C4-2B (cell line): ENCODE measurements at regions not wholly inside any gene's neighbourhood (a gene's known extent, or its start where the extent isn't known, plus 50 kb on each side); places are given as distances from the start of the nearest gene placed in this dataset.

Source experiments
- H3K27ac ChIP-seq: fragments of 450-650 bp; 2 replicates; pipeline ENCODE4 v1.5.1; 2017
- ZFX ChIP-seq: fragments of 450-650 bp; IDR thresholded peaks from 2 replicates; pipeline ENCODE4 v1.6.1; 2017
- TF ChIP-seq, protein P1 (sequence below): fragments of 450-650 bp; conservative IDR thresholded peaks from 2 replicates; pipeline ENCODE4 v1.5.1; 2017; ENCODE audit warnings: mild to moderate bottlenecking

DNA sequence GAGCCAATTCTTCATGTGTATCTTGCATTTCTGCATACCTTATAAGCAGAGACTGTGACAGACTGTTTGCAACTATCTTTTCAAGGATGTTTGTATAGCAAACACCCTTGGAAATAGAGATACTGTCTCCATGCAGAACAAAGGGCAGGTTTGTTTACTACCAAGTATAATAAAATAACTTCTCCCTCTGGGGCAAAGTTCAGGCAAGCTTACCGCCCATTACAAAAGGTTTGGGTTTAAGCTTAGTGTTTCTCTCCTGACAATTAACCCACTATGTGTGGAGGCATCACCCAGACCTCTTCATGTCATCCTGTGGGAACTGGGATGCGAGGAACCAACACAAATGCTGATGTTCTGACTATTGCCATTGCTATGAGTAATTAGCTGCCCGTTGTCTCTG, 479.1 kb upstream of the ZMIZ1 start:
- TF ChIP-seq, protein P1, sequence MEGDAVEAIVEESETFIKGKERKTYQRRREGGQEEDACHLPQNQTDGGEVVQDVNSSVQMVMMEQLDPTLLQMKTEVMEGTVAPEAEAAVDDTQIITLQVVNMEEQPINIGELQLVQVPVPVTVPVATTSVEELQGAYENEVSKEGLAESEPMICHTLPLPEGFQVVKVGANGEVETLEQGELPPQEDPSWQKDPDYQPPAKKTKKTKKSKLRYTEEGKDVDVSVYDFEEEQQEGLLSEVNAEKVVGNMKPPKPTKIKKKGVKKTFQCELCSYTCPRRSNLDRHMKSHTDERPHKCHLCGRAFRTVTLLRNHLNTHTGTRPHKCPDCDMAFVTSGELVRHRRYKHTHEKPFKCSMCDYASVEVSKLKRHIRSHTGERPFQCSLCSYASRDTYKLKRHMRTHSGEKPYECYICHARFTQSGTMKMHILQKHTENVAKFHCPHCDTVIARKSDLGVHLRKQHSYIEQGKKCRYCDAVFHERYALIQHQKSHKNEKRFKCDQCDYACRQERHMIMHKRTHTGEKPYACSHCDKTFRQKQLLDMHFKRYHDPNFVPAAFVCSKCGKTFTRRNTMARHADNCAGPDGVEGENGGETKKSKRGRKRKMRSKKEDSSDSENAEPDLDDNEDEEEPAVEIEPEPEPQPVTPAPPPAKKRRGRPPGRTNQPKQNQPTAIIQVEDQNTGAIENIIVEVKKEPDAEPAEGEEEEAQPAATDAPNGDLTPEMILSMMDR = no peak
- TF ChIP-seq ZFX = no peak
- H3K27ac ChIP-seq = peak overlapping the region; percentile 52; the same call in 1 of the 2 replicates

DNA sequence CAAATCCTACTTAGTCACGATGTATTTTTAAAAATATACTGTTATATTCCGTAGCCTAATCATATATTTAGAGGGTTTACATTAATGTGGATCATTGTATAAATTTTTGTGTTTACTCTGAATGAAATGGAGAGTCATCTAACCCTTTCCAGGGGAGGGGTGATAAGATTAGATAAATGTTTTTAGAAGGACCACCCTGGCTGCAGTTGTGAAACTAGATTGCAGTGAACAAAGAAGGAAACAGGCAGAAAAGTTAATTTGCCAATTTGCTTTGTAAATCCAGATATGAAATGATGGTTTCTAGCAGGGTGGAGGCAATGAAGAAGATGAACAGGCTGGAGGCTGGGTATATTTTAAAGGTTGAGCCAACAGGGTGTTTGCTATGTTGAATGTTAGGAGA, 477.7 kb upstream of the ZMIZ1 start:
- TF ChIP-seq, protein P1 = no peak
- TF ChIP-seq ZFX = no peak
- no peak overlapping the region for H3K27ac ChIP-seq

DNA sequence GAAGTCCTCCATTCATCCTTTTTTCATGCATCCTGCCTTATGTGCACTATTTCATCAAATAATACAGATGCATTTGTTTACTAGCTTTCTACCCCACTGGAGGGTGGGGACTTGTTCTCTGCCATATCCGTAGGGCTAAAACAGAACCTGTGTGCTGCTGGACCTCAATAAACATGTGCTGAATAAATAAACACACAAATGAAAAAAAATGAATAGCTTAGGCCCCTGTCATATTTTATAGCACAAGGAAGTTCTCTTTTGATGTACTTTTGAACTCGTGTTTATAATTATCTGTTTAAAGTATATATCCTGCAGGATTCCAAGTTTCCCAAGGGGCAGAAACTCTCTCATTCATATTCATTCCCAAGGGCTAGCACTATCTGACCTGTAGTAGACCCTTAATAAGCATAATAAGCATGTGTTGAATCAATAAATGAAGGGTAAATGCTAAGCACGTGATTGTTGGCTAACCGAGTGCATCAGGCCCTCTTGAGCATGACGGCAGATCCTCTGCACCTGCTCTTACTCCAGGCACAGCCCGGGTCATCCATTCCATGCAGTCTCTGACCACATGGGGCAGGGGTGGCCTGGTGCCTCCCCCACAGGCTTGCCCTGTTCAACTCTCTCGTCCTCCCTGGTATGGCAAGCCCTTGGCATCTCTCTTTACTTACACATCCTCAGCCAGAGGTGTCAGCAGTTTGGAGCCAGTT, 474.1 kb upstream of the ZMIZ1 start:
- H3K27ac ChIP-seq = peak overlapping the region; percentile 18; the same call in 1 of the 2 replicates
- TF ChIP-seq, protein P1 = no peak
- TF ChIP-seq ZFX = no peak

DNA sequence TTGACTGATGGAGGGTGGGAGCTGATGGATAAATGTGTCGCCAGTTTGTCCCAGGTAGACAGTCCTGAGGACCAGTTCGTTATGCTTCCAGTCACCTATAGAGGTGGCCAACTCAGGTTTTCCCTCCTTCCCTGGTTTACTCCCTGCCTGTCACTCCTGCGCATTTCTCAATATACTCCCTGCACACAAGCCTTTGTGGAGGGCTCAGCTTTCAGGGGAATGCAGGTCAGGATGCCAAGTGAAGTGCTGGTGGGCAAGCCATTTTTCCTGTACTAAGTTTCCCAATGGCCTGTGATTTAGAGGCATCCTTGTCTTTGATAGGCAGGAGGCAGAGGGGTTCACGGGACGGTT, 473.5 kb upstream of the ZMIZ1 start:
- peak overlapping the region; percentile 18; the same call in 1 of the 2 replicates for H3K27ac ChIP-seq
- no peak for TF ChIP-seq ZFX
- TF ChIP-seq, protein P1 = no peak

DNA sequence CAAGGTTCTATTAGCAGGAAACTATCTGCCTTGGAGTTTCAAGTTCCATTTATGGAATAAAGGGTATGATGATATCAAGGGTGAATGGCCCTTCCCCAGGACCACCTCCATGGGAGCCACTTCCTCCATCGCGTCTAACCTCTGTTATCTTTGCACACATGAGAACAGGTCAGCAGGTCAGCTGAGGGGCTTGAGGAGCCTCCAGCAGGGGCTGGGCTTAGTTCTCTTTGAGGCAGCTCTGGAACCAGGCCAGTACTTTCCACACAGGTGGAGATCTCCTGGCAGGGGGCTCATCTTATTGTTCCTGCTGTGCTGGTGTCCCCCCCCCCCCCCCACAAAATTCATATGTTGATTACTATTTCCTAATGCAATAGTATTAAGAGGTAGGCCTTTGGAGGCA, 472.2 kb upstream of the ZMIZ1 start:
- no peak overlapping the region for H3K27ac ChIP-seq
- TF ChIP-seq, protein P1 = no peak

DNA sequence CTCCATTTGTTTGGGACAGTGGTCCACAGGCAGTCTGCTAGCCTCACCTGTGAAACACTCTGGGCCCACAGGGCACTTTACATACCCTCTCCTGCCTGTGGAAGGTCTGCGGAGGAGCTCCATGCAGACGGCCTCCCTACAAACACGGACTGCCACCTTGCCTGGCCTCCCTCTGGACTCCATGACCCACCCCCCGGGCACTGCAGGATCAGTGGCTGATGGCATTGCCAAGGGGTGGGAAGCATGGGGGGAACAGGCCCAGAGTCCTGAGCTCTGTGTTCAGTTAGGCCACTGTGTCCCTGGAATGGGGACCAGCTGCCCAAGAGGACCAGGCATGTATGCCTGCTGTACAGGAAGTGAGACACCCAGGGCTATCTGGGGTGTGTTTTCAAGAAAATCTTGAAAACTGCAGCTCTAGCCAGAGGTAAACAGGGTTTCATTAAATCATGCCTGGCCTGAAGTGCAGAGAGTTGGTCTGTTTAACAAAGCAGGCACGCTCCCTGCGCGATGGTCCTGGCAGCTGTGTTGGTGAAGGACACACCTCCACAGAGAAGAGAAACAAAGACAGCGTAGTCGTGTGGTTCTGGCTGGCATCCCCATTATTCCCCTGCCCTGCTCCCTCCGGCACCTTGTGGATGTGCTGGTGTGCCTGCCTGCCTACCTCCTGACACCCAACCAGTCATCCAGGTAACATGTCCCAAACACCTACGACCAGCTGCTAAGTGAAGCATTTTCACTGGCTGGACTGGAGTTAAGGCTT, 470.8 kb upstream of the ZMIZ1 start:
- no peak for TF ChIP-seq ZFX
- TF ChIP-seq, protein P1 = no peak
- peak overlapping the region; percentile 6; the same call in 1 of the 2 replicates for H3K27ac ChIP-seq

DNA sequence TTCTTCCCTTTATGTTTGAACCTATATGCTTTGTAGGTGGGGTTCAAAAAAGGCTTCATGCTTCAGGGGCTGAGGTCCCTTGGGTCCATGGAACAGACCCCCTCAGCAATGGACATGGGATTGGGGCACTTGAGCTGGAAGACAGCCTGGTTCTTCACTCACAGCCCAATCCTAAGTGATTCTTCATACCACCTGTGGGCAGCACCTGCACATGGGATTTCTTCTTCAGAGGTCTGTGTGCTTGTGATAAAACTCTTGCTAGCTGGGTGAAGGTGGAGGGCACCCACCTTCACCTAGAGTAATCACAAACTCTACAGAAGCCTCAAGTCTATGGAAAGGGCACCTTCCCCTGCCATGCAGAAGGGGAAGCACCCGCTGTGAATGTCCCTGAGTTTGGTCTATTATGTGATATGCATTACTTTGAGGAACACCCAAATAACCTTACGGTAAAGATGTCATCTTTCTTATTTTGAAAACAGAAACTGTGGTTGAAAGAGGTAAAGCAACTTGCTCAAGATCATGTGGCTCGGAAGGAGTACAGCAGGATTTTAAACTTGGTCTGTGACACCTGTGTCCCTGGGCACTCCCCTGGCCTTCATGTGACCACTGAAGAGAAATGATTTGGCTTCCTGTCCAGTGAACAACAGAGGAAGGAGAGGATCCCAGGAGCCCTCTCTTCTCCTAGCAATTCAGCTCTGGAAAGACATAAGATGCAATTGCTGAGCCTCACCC, 469.5 kb upstream of the ZMIZ1 start:
- H3K27ac ChIP-seq = no peak overlapping the region
- TF ChIP-seq, protein P1 = no peak
- TF ChIP-seq ZFX = no peak
